GM12892 (cell line): ENCODE measurements at regions not wholly inside any gene's neighbourhood (a gene's known extent, or its start where the extent isn't known, plus 50 kb on each side); places are given as distances from the start of the nearest gene placed in this dataset.

Experiments used
- POLR2A ChIP-seq: IDR thresholded peaks from 2 replicates; pipeline ENCODE4 v1.6.1; 2011; ENCODE audit warnings: low read depth, low read length, control low read depth
- TAF1 ChIP-seq: IDR thresholded peaks from 2 replicates; pipeline ENCODE4 v1.6.1; 2011; ENCODE audit warnings: low read depth, mild to moderate bottlenecking, control low read depth, low read length, borderline replicate concordance

- TF ChIP-seq TAF1 (no peak), POLR2A (no peak)
Observed at GRCh38 chrX:117707948-117708743, 408.5 kb downstream of the KLHL13 start.
